ENCODE measurements at regions not wholly inside any gene's neighbourhood (a gene's known extent, or its start where the extent isn't known, plus 50 kb on each side); places are given as distances from the start of the nearest gene placed in this dataset.
"Not testable (repeated sequence)": the region's sequence is repeated elsewhere in the genome, so short reads cannot be mapped to it uniquely, and the experiment has no call there.

DNA sequence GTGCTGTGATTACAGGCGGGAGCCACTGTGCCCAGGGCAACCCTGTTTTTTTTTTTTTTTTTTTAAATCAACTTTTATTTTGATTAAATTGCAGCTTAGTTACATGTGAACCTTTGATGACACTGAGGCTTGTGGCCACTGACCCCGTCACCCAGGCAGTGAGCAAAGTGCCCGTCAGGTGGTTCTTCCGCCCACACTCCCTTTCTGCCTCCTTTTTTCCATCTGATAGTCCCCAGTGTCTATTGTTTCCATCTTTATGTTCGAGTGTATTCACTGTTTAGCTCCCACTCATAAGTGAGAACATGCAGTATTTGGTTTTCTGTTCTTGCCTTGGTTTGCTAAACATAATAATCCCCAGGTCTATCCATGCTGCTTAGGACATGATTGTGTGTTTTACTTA lies 110.9 kb upstream of the GRK3 start:
- Histone ChIP-seq H3K4me1 (ENCODE audit: control insufficient read depth in 1 of 2, insufficient read depth in 2 of 2, low read length in 2 of 2) (peaks cover 5 to 8% of the 10 kb centered on the region in 2 experiments; a peak in 3 of 4 replicates), H3K4me3 (replicated peaks in 1 of 2; ENCODE audit: low read depth in 1 of 2, low read length in 2 of 2) (no peak overlapping the region), H3K9me3 (ENCODE audit: control insufficient read depth in 1 of 2, insufficient read depth in 1 of 2, low read depth in 1 of 2, low read length in 2 of 2) (no peaks in the 10 kb centered on the region), H2AFZ (ENCODE audit: low read depth, low read length, poor library complexity, severe bottlenecking) (no peak overlapping the region), H4K20me1 (ENCODE audit: insufficient read depth) (no peaks in the 10 kb centered on the region), H3K9me2 (ENCODE audit: insufficient read depth) (no peaks in the 10 kb centered on the region), H3K4me2 (ENCODE audit: low read length) (no peak overlapping the region), H3K27ac (ENCODE audit: low read depth, low read length) (no peak overlapping the region), H3K27me3 (ENCODE audit: insufficient read depth, low read length) (no peaks in the 10 kb centered on the region), H3K9ac (ENCODE audit: low read length) (no peak overlapping the region), H3K36me3 (ENCODE audit: control insufficient read depth in 1 of 2, insufficient read depth in 2 of 2, low read length in 2 of 2) (peaks cover 0 to 5% of the 10 kb centered on the region in 2 experiments; a peak in 2 of 4 replicates), H3K79me2 (ENCODE audit: insufficient read depth, low read length) (peaks cover 70% of the 10 kb centered on the region)
- CTCF ChIA-PET: no interaction called here
- RAD21 ChIA-PET (ENCODE audit: low non-redundant PET in 1 of 2, low total read pairs in 2 of 2, uncharacterized antibody in 2 of 2, unreplicated experiment in 2 of 2): no interaction called here
- TF ChIP-seq JUND (IDR thresholded peaks at IDR 0.05) (no peak), SIN3A (IDR thresholded peaks at IDR 0.05; ENCODE audit: low read depth) (no peak), ZNF274 (IDR thresholded peaks at IDR 0.05; ENCODE audit: low read depth, low read length) (no peak), POLR2A (IDR thresholded peaks at IDR 0.05; ENCODE audit: borderline replicate concordance, extremely low read depth, insufficient read depth, insufficient read length) (no peak), CBX3 (IDR thresholded peaks at IDR 0.05; ENCODE audit: low read depth) (no peak), CEBPB (IDR thresholded peaks at IDR 0.05; ENCODE audit: low read depth) (no peak), EZH2 (IDR thresholded peaks at IDR 0.05) (no peak), FOSL1 (IDR thresholded peaks at IDR 0.05; ENCODE audit: low read depth) (no peak), EZH2phosphoT487 (IDR thresholded peaks at IDR 0.05; ENCODE audit: borderline replicate concordance) (no peak), YY1 (IDR thresholded peaks at IDR 0.05; ENCODE audit: extremely low read depth, insufficient replicate concordance, low read depth, low read length) (no peak), TCF7L2 (IDR thresholded peaks at IDR 0.05; ENCODE audit: borderline replicate concordance, extremely low read depth, insufficient read depth, insufficient read length) (no peak), SRF (IDR thresholded peaks at IDR 0.05; ENCODE audit: low read depth) (no peak)
- TF ChIP-seq, protein P1, sequence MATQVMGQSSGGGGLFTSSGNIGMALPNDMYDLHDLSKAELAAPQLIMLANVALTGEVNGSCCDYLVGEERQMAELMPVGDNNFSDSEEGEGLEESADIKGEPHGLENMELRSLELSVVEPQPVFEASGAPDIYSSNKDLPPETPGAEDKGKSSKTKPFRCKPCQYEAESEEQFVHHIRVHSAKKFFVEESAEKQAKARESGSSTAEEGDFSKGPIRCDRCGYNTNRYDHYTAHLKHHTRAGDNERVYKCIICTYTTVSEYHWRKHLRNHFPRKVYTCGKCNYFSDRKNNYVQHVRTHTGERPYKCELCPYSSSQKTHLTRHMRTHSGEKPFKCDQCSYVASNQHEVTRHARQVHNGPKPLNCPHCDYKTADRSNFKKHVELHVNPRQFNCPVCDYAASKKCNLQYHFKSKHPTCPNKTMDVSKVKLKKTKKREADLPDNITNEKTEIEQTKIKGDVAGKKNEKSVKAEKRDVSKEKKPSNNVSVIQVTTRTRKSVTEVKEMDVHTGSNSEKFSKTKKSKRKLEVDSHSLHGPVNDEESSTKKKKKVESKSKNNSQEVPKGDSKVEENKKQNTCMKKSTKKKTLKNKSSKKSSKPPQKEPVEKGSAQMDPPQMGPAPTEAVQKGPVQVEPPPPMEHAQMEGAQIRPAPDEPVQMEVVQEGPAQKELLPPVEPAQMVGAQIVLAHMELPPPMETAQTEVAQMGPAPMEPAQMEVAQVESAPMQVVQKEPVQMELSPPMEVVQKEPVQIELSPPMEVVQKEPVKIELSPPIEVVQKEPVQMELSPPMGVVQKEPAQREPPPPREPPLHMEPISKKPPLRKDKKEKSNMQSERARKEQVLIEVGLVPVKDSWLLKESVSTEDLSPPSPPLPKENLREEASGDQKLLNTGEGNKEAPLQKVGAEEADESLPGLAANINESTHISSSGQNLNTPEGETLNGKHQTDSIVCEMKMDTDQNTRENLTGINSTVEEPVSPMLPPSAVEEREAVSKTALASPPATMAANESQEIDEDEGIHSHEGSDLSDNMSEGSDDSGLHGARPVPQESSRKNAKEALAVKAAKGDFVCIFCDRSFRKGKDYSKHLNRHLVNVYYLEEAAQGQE (IDR thresholded peaks at IDR 0.05; ENCODE audit: low read depth): no peak
- TF ChIP-seq, protein P2, sequence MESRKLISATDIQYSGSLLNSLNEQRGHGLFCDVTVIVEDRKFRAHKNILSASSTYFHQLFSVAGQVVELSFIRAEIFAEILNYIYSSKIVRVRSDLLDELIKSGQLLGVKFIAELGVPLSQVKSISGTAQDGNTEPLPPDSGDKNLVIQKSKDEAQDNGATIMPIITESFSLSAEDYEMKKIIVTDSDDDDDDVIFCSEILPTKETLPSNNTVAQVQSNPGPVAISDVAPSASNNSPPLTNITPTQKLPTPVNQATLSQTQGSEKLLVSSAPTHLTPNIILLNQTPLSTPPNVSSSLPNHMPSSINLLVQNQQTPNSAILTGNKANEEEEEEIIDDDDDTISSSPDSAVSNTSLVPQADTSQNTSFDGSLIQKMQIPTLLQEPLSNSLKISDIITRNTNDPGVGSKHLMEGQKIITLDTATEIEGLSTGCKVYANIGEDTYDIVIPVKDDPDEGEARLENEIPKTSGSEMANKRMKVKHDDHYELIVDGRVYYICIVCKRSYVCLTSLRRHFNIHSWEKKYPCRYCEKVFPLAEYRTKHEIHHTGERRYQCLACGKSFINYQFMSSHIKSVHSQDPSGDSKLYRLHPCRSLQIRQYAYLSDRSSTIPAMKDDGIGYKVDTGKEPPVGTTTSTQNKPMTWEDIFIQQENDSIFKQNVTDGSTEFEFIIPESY (IDR thresholded peaks at IDR 0.05; ENCODE audit: extremely low read depth, insufficient replicate concordance, low read length): no peak
- TF ChIP-seq, protein P3, sequence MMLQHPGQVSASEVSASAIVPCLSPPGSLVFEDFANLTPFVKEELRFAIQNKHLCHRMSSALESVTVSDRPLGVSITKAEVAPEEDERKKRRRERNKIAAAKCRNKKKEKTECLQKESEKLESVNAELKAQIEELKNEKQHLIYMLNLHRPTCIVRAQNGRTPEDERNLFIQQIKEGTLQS (IDR thresholded peaks at IDR 0.05): no peak
- POLR2A ChIA-PET: no interaction called here
- intact Hi-C loops (cut with micrococcal nuclease): no loop called here
- DNase-seq (ENCODE audit: low read depth, low spot score) (no peak), ATAC-seq (no peak)
- no TSS peak for BruUV-seq (replicated peaks)

DNA sequence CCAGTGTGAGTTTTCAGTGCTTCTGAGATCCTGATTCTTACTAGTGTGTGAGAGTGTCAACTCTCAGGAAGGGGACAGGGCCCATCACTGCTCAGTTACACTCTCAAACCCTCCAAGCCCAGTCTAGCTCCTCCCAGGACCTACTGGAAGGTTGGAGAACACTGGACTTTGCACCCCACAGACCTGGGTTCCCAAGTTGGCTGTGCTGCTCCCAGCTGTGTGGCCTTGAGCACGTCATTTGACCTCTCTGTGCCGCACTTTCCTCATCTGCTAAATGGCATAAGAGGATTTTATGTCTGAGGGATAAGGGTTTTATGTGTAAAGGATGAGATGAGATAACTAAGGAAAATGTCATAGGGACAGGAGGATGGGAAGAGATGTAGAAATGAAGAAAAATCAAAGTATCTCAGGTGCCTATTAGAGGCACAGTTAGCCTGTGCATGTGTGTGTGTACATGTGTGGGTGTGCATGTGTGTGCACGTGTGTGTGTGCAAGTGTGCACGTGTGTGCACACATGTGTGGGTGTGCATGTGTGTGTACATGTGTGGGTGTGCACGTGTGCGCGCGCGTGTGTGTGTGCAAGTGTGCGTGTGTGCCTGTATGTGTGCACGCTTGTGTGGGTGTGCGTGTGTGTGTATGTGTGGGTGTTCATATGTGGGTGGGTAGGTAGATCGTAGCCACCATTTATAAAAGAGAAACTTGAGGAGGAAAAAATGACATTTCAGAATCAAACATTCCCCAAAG lies 108.0 kb upstream of the GRK3 start:
- H3K9me3 ChIP-seq (ENCODE audit: control insufficient read depth in 1 of 2, insufficient read depth in 1 of 2, low read depth in 1 of 2, low read length in 2 of 2); ATAC-seq; H3K9me2 ChIP-seq (ENCODE audit: insufficient read depth); H3K27me3 ChIP-seq (ENCODE audit: insufficient read depth, low read length); RAD21 ChIA-PET (ENCODE audit: low non-redundant PET in 1 of 2, low total read pairs in 2 of 2, uncharacterized antibody in 2 of 2, unreplicated experiment in 2 of 2); H3K9ac ChIP-seq (ENCODE audit: low read length); H4K20me1 ChIP-seq (ENCODE audit: insufficient read depth); H3K4me1 ChIP-seq (ENCODE audit: control insufficient read depth in 1 of 2, insufficient read depth in 2 of 2, low read length in 2 of 2); H3K4me2 ChIP-seq (ENCODE audit: low read length); POLR2A ChIA-PET; CTCF ChIA-PET; DNase-seq (ENCODE audit: low read depth, low spot score); H3K27ac ChIP-seq (ENCODE audit: low read depth, low read length); H3K4me3 ChIP-seq (replicated peaks in 1 of 2; ENCODE audit: low read depth in 1 of 2, low read length in 2 of 2); H2AFZ ChIP-seq (ENCODE audit: low read depth, low read length, poor library complexity, severe bottlenecking); intact Hi-C loops (cut with micrococcal nuclease); BruUV-seq (replicated peaks): not testable (repeated sequence)
- Histone ChIP-seq H3K36me3 (ENCODE audit: control insufficient read depth in 1 of 2, insufficient read depth in 2 of 2, low read length in 2 of 2) (peaks cover 3 to 19% of the 10 kb centered on the region in 2 experiments; a peak in 3 of 4 replicates), H3K79me2 (ENCODE audit: insufficient read depth, low read length) (peaks cover 41% of the 10 kb centered on the region)
